Panc1 (cell line): ENCODE measurements at regions not wholly inside any gene's neighbourhood (a gene's known extent, or its start where the extent isn't known, plus 50 kb on each side); places are given as distances from the start of the nearest gene placed in this dataset.

Experiments used
- ATAC-seq: fragments of 200-7000 bp; cut with Tn5 transposase; 2 replicates; pipeline ENCODE4 v1.9.1; 2020; ENCODE audit warnings: mild to moderate bottlenecking, moderate library complexity
- BruUV-seq: library from RNA; stranded (reverse); fragments of 400-500 nt; replicated peaks from 2 replicates; lab custom pipeline; 2021; lab: Mats Ljungman, UMichigan
- CTCF ChIA-PET: fragments of 300-600 bp; sonication (Branson Sonifier 250); formaldehyde crosslinking; loops from one replicate; lab custom pipeline; 2022; ENCODE audit warnings: antibody characterized with exemption; lab: Charles Lee
- POLR2A ChIA-PET: fragments of 300-600 bp; sonication (Branson Sonifier 250); formaldehyde crosslinking; loops from one replicate; lab custom pipeline; 2022; ENCODE audit warnings: antibody characterized with exemption; lab: Charles Lee
- DNase-seq: peaks from one replicate; pipeline ENCODE4 v3.0.0-alpha.2; 2010; ENCODE audit warnings: low read depth, low spot score
- H3K27ac ChIP-seq: 2 replicates; pipeline ENCODE4 v1.5.1; 2011; ENCODE audit warnings: mild to moderate bottlenecking, low read length, inconsistent platforms
- H3K27me3 ChIP-seq: fragments of 200-500 bp; sonication (Bioruptor generic); 2 replicates; pipeline ENCODE4 v1.6.0; 2014; ENCODE audit warnings: low read length, inconsistent platforms; ENCODE audit not compliant: control insufficient read depth, insufficient read depth
- H3K36me3 ChIP-seq: fragments of 200-500 bp; sonication (Bioruptor generic); 2 replicates; pipeline ENCODE4 v1.5.1; 2014; ENCODE audit warnings: inconsistent platforms, mild to moderate bottlenecking, low read length, moderate library complexity; ENCODE audit not compliant: control insufficient read depth, insufficient read depth
- H3K4me1 ChIP-seq: 2 replicates; pipeline ENCODE4 v1.5.1; 2011; ENCODE audit warnings: inconsistent platforms, mild to moderate bottlenecking, low read length, moderate library complexity; ENCODE audit not compliant: control insufficient read depth, insufficient read depth
- H3K4me3 ChIP-seq, 2 experiments: 2 replicates each; pipeline ENCODE4 v1.5.1; 2011 to 2012; ENCODE audit warnings: low read depth in 2 of 2, low read length in 2 of 2, mild to moderate bottlenecking in 2 of 2, inconsistent platforms in 1 of 2, moderate library complexity in 1 of 2
- H3K9me3 ChIP-seq: fragments of 200-500 bp; sonication (Bioruptor generic); 2 replicates; pipeline ENCODE4 v1.5.1; 2014; ENCODE audit warnings: low read depth, mild to moderate bottlenecking, inconsistent platforms, low read length, moderate library complexity; ENCODE audit not compliant: control insufficient read depth, insufficient read depth
- CTCF ChIP-seq: fragments of 450-650 bp; IDR thresholded peaks from 2 replicates; pipeline ENCODE4 v1.5.1; 2017; ENCODE audit warnings: mild to moderate bottlenecking
- POLR2AphosphoS5 ChIP-seq: IDR thresholded peaks from 2 replicates; pipeline ENCODE4 v1.6.1; 2012; ENCODE audit warnings: mild to moderate bottlenecking, low read depth, low read length, moderate library complexity
- REST ChIP-seq, 2 experiments: IDR thresholded peaks; 2 replicates each; pipeline ENCODE4 v1.6.1; 2011 to 2012; ENCODE audit warnings: low read depth in 2 of 2, control low read depth in 1 of 2, low read length in 1 of 2, mild to moderate bottlenecking in 1 of 2, moderate library complexity in 1 of 2; ENCODE audit not compliant: insufficient read depth in 1 of 2
- SIN3A ChIP-seq: IDR thresholded peaks from 2 replicates; pipeline ENCODE4 v1.6.1; 2012; ENCODE audit warnings: low read depth, mild to moderate bottlenecking, low read length, moderate library complexity, borderline replicate concordance; ENCODE audit not compliant: insufficient read depth
- TCF7L2 ChIP-seq: IDR thresholded peaks from 2 replicates; pipeline ENCODE4 v1.6.1; 2011; ENCODE audit warnings: mild to moderate bottlenecking, low read depth, low read length, inconsistent platforms
- in situ Hi-C: cut with HindIII; loops from 2 replicates; pipeline ENCODE4 v1.10.0; 2016; ENCODE audit warnings: low sequenced_read_pairs, low pct_unique_long_range_greater_than_20kb
- intact Hi-C: fragments of 100-400 bp; cut with micrococcal nuclease; formaldehyde crosslinking; loops from one replicate; pipeline ENCODE4 v1.10.0; 2022; ENCODE audit not compliant: unreplicated experiment

GRCh38 chr6:45737331-45738056, 278.2 kb downstream of the CLIC5 start:
- Histone ChIP-seq H3K9me3 (no peaks in the 10 kb centered on the region), H3K36me3 (no peaks in the 10 kb centered on the region), H3K27ac (no peak overlapping the region), H3K4me3 (no peak overlapping the region), H3K27me3 (peaks cover 11% of the 10 kb centered on the region), H3K4me1 (no peaks in the 10 kb centered on the region)
- in situ Hi-C loops: no loop called here
- ATAC-seq (no peak), DNase-seq (no peak)
- ChIA-PET CTCF (no interaction called here), POLR2A (no interaction called here)
- no peak for TF ChIP-seq CTCF
- TF ChIP-seq REST (IDR thresholded peaks at IDR 0.05; ENCODE audit: insufficient read depth in 1 of 2, low read depth in 2 of 2, low read length in 1 of 2): no peak
- no peak for TF ChIP-seq POLR2AphosphoS5
- no peak for TF ChIP-seq TCF7L2
- TF ChIP-seq SIN3A: no peak
- BruUV-seq: no TSS peak
- intact Hi-C loops: no loop called here

- in situ Hi-C loops: no loop called here
- no peak for ATAC-seq
- Histone ChIP-seq H3K27ac (no peak overlapping the region), H3K9me3 (no peaks in the 10 kb centered on the region), H3K4me3 (no peak overlapping the region), H3K27me3 (peaks cover 15% of the 10 kb centered on the region), H3K36me3 (no peaks in the 10 kb centered on the region), H3K4me1 (no peaks in the 10 kb centered on the region)
- ChIA-PET CTCF (no interaction called here), POLR2A (no interaction called here)
- DNase-seq: no peak
- BruUV-seq: no TSS peak
- no peak for TF ChIP-seq TCF7L2
- TF ChIP-seq REST (IDR thresholded peaks at IDR 0.05; ENCODE audit: insufficient read depth in 1 of 2, low read depth in 2 of 2, low read length in 1 of 2): no peak
- TF ChIP-seq CTCF: no peak
- TF ChIP-seq POLR2AphosphoS5: no peak
- intact Hi-C loops: no loop called here
Measured at GRCh38 chr6:45736134-45736533, 279.5 kb downstream of the CLIC5 start.
